HG02610 (cell line): ENCODE measurements at regions not wholly inside any gene's neighbourhood (a gene's known extent, or its start where the extent isn't known, plus 50 kb on each side); places are given as distances from the start of the nearest gene placed in this dataset.

Experiments
- ATAC-seq: cut with Tn5 transposase; IDR thresholded peaks from one replicate; pipeline ENCODE4 v1.9.1; 2021; ENCODE audit warnings: mild to moderate bottlenecking, moderate library complexity; ENCODE audit not compliant: unreplicated experiment

- ATAC-seq = no peak
Measured at GRCh38 chr18:75927791-75928190, 500.3 kb upstream of the SMIM21 start.

GRCh38 chr18:75926811-75927210, 499.3 kb upstream of the SMIM21 start:
- no peak for ATAC-seq

DNA sequence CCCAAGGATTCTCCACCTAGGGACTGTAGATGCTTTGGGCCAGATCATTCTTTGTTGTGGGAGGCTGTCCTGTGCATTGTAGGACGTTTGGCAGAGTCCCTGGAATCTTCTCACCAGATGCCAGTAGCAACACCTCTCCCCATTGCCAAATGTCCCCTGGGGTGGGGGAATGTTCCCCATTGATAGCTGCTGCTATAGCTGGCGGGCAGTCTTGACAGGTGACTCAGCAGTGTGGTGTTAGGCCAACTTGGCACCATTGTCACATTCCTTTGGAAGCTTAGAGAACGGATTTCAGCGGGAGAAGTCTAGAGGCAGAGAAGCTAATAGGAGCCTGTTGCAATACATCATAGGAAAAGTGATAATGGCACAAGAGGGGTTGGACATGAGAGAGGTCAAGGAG, 495.7 kb upstream of the SMIM21 start:
- no peak for ATAC-seq

DNA sequence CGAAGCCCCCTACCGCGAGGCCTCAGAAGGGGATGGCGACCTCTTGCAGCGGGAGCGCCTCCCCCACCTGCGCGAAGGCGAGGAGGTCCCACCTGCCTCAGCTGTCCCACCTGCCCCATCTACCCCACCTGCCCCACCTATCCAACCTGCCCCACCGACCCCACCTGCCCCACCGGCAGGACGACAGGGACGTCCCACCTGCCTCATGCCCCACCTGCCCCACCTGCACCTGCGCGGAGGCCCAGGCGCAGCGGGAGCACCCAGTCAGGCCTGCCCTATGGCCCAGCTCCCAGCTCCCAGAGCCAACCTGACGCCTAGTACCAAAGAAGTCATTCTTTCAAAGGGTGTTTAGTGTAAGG, 489.1 kb upstream of the SMIM21 start:
- no peak for ATAC-seq

- ATAC-seq = no peak
Measured at GRCh38 chr18:75915941-75916623, 488.6 kb upstream of the SMIM21 start.

DNA sequence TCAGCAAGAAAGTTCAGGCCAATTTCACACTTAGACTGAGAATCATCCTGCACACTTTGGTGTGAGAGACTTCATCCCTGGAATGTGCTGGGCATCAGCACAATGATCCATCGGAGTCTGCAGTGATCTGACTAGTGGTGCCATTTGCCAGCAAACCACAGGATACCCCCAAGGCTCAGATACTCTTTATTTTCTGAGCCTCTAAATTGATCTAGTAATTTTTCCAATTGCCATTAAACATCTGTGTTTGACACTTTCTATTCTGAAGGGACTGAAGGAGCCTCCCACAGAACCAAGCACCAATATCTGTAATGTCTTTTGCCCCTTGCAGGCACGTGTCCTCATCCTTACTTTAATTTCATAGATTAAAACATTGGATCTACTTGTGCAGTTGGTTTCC, 485.3 kb upstream of the SMIM21 start:
- ATAC-seq = no peak

DNA sequence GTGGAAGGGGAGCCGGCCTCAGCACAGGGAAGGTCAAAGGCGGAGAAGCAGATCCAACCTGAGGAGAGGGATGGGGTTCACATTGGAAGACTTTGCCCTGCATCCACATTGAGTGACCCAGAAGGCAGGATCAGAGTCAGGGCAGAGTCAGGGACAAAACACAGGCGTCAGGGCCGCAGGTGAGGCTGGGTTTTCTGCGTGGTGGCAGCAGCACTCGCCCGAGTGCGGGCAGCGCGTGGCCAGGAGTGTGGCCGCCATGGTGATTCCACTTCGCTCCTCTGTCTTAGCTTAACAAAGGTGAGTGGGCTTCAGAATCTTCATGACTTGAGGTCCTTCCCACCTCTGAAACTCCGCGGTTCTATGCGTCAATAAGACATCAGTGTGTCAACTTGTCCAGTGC, 476.9 kb upstream of the SMIM21 start:
- no peak for ATAC-seq

DNA sequence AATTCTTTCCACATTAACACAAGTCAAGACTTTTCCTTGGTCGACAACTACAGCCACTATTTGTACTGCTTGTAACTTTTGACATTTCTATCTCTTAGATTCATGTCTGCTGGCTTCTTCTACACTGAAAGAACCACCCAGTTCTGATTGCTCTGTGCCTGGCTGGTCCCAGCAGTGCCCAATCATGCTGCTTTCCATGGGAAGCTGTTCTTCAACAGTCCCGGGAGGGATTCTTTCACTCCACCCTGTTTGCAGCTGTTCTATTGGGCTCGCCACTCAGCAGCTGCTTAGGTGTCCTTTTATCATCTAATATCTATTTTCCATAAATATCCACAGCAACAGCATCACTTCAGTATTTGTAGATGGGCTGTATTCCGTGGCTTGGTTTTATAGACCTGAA, 471.1 kb upstream of the SMIM21 start:
- ATAC-seq = no peak

DNA sequence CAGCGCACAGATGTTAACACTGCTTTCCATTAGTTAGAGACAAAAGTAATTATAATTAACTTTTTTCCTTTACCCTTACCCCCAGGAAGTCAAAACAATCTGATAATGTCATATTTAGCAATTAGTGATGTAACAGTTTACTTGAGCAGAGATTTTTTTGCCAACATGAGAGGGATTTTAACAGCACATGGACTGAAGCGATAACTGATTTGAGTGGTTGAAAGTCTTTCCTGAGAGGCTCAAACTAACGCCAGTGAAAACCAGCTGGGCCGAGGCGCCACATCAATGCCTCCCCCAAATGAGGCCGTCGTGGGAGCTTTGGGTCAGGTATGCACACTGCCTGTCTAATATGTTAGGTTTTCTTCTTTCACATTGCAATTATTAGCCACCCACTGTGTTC, 469.9 kb upstream of the SMIM21 start:
- ATAC-seq = no peak

DNA sequence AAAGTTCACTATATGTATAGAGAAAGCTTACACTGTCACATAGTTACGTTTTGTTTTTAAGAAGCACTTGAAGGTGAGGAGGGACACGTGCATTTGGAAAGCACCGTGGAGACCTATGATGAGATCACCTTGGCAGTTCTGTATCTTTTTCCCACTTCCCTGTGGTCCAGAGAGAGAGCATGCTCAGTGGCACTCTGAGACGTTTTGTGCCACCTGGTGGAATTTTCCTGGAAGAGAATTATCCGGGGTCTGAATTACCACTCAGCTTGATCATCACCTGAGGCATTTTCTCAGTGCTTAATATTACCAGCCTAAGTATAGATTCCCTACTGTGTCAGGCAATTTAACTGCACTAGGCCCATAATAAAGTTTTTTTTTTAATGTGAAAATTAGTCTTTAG, 469.4 kb upstream of the SMIM21 start:
- ATAC-seq = no peak

DNA sequence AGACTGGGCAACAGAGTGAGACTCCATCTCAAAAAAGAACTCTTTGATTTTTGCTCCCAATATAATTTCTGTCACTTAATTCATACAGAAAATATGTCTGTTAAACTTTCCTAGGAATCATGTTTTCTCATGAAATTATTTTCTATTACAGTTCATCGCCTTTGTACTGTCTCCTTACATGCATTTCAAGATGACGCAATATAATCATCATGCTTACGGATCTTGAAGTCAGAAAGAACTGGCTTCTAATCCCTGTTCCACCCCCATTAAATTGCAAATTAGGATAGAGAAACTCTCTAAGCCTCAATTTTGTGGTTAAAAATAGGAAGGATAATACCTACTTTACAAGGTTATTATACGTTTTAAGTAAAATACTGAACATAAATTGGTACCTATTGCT, 467.6 kb upstream of the SMIM21 start:
- ATAC-seq = no peak

DNA sequence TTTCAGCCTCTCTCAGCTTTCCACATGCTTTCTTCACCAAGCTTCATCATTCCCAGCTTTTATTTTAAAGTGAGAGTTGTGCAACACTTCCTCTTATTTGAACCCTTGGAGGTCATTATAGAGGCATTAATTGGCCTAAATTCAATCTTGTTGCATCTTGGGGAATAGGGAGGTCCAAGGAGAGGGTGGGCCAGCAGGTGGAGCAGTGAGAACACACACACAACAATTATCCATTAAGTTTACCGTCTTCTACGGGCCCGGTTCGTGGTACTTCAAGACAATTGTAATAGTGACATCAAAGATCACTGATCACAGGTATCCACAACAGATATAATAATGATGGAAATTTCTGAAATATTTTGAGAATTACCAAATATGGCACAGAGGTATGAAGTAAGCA, 457.2 kb upstream of the SMIM21 start:
- ATAC-seq = no peak

DNA sequence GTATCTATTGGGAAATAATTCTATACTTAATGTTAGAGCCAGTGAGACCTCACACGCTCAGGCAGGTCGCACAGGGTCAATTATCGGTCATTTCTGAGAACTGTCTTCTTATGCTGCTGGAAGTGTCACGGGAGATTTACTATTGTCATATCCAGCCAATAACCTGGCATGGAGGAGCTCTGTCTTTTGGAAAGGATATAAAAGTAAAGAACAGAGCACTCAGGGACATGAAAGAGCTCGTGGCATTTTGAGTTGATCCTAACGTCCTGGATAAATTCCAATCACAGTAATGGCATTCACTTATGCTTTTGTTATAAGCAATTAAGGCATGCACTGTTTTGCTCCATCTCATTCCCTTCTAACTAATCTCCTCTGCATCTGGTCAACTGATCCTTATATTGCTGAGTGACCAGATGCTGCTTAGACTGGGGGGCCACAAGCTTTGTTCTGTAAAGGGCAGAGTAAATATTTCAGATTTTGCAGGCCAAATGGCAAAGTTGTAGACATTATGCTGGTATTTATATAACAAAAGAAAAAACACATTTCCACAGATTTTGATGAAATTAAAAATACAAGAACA, 453.5 kb upstream of the SMIM21 start:
- ATAC-seq = no peak

- no peak for ATAC-seq
Measured at GRCh38 chr18:75880266-75880665, 452.8 kb upstream of the SMIM21 start.

DNA sequence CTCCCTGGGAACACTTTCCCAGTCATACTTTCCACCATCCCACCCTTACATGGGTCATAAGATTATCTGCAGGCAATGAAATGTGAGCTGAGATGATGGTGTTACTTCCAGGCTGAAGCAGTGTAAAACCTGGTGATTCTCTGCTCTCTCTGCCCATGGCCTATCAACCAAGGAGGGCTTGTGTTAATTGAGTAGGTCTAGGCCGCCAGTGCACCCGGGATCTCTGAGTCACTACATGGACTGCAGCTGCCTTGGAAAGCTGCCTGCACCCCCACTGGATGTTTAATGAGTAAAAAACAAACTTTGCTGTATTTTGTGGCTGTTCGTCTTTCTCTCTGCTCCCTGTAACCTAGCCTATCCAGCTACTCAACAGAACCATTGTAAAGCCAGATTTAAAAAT, 451.7 kb upstream of the SMIM21 start:
- no peak for ATAC-seq

DNA sequence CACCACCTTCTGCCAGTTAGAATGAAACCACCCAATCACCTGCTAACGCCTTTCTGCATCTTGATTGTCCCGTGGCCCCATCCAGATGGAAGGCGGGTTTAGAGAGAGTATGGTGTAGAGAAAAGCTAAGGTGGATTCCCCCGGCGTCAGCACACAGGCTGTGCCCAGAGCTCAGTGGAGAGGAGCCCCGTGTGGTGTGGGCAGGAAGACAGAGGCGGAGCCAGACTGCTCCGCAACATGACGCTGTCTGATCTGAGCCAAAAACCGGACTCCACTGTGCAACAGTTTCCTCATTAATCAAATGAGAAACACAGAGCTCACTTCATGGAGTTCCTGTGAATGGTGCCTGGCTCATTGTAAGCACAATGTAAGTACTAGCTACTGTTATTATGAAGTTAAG, 448.1 kb upstream of the SMIM21 start:
- ATAC-seq = no peak

GRCh38 chr18:75874401-75875089, 447.0 kb upstream of the SMIM21 start:
- no peak for ATAC-seq

DNA sequence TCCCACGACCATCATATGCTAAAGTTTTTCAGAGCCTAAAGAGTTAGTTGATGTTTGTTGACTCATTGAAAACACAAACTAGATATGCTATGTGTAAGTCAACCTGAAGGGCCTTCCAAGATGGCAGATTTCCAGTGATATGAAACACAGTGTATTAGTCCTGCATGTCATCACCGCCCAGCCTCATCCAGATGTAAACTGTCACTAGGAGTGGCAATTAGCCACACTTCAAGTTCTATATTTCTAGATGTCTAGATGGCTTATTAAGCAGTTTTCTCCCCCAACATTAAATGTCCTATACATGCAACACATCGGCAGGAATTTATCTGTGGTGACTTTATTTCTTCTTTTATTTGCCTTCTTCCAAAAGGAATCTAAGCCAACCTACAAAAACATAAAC, 444.1 kb upstream of the SMIM21 start:
- no peak for ATAC-seq

DNA sequence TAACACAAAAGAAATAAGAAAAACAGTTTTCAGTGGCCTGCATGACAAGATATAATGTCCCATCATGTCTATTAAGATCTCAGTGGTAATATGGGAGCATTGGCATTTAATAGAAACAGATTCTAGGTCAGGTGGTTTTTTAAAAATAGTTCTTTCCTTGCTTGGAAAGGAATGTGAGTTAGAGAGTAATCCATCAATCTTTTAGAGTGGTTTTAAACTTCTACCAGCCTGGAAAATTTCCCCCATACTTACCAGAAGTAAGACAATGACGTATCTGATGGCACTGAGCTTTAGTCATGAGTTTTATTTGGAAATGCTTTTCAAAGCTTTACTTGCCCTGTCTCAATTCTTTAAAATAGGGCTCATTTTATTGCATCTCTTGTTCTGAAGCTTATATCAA, 441.7 kb upstream of the SMIM21 start:
- ATAC-seq = no peak

GRCh38 chr18:75868031-75868430, 440.5 kb upstream of the SMIM21 start:
- no peak for ATAC-seq

- no peak for ATAC-seq
Measured at GRCh38 chr18:75865639-75866038, 438.1 kb upstream of the SMIM21 start.

- ATAC-seq = no peak
Measured at GRCh38 chr18:75864816-75865215, 437.3 kb upstream of the SMIM21 start.

DNA sequence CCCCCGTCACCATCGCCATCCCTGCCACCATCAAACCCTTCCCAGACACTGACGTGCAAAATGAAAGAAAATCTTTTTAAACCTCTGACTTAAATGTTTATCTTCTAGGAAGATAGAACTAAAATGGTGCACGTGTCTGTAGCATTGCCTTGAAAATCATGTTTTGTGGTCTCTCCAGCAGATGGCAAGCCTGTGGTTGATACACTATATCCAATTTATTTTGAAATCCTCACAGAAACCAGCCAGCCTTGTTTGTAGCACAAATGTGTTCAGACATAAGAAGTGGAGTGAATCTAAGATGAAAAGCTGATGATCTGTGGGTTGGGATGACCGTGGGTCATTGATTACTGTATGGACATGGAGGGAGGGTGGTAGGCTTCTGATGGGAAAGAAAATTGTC, 436.2 kb upstream of the SMIM21 start:
- no peak for ATAC-seq
